MM.1S (cell line): ENCODE measurements at regions not wholly inside any gene's neighbourhood (a gene's known extent, or its start where the extent isn't known, plus 50 kb on each side); places are given as distances from the start of the nearest gene placed in this dataset.

ENCODE experiments used
- DNase-seq: peaks from one replicate; pipeline ENCODE4 v3.0.0-alpha.2; 2015
- H2AFZ ChIP-seq: fragments of 300-600 bp; sonication (generic); 2 replicates; pipeline ENCODE4 v1.6.0; 2016; ENCODE audit warnings: antibody characterized with exemption, low read length
- H3F3A ChIP-seq: fragments of 300-600 bp; sonication (generic); 2 replicates; pipeline ENCODE4 v1.6.1; 2016; ENCODE audit warnings: mild to moderate bottlenecking, antibody characterized with exemption, low read length, moderate library complexity, mixed read lengths; ENCODE audit not compliant: insufficient read depth
- H3K27ac ChIP-seq: fragments of 300-600 bp; sonication (generic); 2 replicates; pipeline ENCODE4 v1.5.1; 2016; ENCODE audit warnings: mild to moderate bottlenecking, low read length
- H3K27me3 ChIP-seq: fragments of 300-600 bp; sonication (generic); replicated peaks from 2 replicates; pipeline ENCODE4 v1.6.0; 2016; ENCODE audit warnings: low read length; ENCODE audit not compliant: insufficient read depth
- H3K36me3 ChIP-seq: fragments of 300-600 bp; sonication (generic); replicated peaks from 2 replicates; pipeline ENCODE4 v1.6.1; 2016; ENCODE audit warnings: mild to moderate bottlenecking, low read length, mixed read lengths; ENCODE audit not compliant: insufficient read depth
- H3K4me1 ChIP-seq: fragments of 300-600 bp; sonication (generic); 2 replicates; pipeline ENCODE4 v1.6.1; 2016; ENCODE audit warnings: low read length, mixed read lengths
- H3K4me2 ChIP-seq: fragments of 300-600 bp; sonication (generic); 2 replicates; pipeline ENCODE4 v1.6.0; 2016; ENCODE audit warnings: low read depth, low read length
- H3K4me3 ChIP-seq: fragments of 300-600 bp; sonication (generic); 2 replicates; pipeline ENCODE4 v1.5.1; 2016; ENCODE audit warnings: low read length, mixed read lengths
- H3K79me2 ChIP-seq: fragments of 300-600 bp; sonication (generic); 2 replicates; pipeline ENCODE4 v1.6.1; 2016; ENCODE audit warnings: mixed run types, low read length, mixed read lengths
- H3K9ac ChIP-seq: fragments of 300-600 bp; sonication (generic); 2 replicates; pipeline ENCODE4 v1.6.1; 2016; ENCODE audit warnings: low read length, mixed read lengths
- H3K9me2 ChIP-seq: fragments of 300-600 bp; sonication (generic); replicated peaks from 2 replicates; pipeline ENCODE4 v1.6.1; 2016; ENCODE audit warnings: mild to moderate bottlenecking, low read length, mixed read lengths; ENCODE audit not compliant: insufficient read depth
- H3K9me3 ChIP-seq: fragments of 300-600 bp; sonication (generic); replicated peaks from 2 replicates; pipeline ENCODE4 v1.6.1; 2016; ENCODE audit warnings: mild to moderate bottlenecking, low read length, mixed read lengths; ENCODE audit not compliant: insufficient read depth
- H4K20me1 ChIP-seq: fragments of 300-600 bp; sonication (generic); 2 replicates; pipeline ENCODE4 v1.6.1; 2016; ENCODE audit warnings: mild to moderate bottlenecking, low read length, moderate library complexity, mixed read lengths; ENCODE audit not compliant: insufficient read depth
- EZH2 ChIP-seq: fragments of 300-600 bp; sonication (generic); optimal IDR thresholded peaks from 2 replicates; pipeline ENCODE3; 2017; ENCODE audit warnings: low read depth, mild to moderate bottlenecking, antibody characterized with exemption, low read length, mixed read lengths
- EZH2phosphoT487 ChIP-seq: fragments of 300-600 bp; sonication (generic); IDR thresholded peaks from 2 replicates; pipeline ENCODE4 v1.6.1; 2018; ENCODE audit warnings: antibody characterized with exemption, low read length
- TF ChIP-seq, protein P1 (sequence below): fragments of 300-600 bp; sonication (generic); IDR thresholded peaks from 2 replicates; pipeline ENCODE4 v1.5.1; 2016; ENCODE audit warnings: antibody characterized with exemption, low read length, mixed read lengths

GRCh38 chr6:15752820-15753219 is 90.0 kb upstream of the DTNBP1 start:
- Histone ChIP-seq H2AFZ (no peak overlapping the region), H3K36me3 (no peaks in the 10 kb centered on the region), H3F3A (no peaks in the 10 kb centered on the region), H3K4me1 (no peaks in the 10 kb centered on the region), H4K20me1 (no peaks in the 10 kb centered on the region), H3K4me3 (no peak overlapping the region), H3K9me2 (no peaks in the 10 kb centered on the region), H3K9me3 (no peaks in the 10 kb centered on the region), H3K4me2 (no peak overlapping the region), H3K27me3 (no peaks in the 10 kb centered on the region), H3K27ac (no peak overlapping the region), H3K9ac (no peak overlapping the region), H3K79me2 (no peaks in the 10 kb centered on the region)
- DNase-seq, result no peak
- TF ChIP-seq EZH2phosphoT487, result no peak
- TF ChIP-seq, protein P1, sequence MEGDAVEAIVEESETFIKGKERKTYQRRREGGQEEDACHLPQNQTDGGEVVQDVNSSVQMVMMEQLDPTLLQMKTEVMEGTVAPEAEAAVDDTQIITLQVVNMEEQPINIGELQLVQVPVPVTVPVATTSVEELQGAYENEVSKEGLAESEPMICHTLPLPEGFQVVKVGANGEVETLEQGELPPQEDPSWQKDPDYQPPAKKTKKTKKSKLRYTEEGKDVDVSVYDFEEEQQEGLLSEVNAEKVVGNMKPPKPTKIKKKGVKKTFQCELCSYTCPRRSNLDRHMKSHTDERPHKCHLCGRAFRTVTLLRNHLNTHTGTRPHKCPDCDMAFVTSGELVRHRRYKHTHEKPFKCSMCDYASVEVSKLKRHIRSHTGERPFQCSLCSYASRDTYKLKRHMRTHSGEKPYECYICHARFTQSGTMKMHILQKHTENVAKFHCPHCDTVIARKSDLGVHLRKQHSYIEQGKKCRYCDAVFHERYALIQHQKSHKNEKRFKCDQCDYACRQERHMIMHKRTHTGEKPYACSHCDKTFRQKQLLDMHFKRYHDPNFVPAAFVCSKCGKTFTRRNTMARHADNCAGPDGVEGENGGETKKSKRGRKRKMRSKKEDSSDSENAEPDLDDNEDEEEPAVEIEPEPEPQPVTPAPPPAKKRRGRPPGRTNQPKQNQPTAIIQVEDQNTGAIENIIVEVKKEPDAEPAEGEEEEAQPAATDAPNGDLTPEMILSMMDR, result no peak
- no peak for TF ChIP-seq EZH2

GRCh38 chr6:15751721-15752350 is 89.0 kb upstream of the DTNBP1 start:
- H3K27ac ChIP-seq, result no peak overlapping the region
- no peaks in the 10 kb centered on the region for H4K20me1 ChIP-seq
- no peak for TF ChIP-seq EZH2
- TF ChIP-seq, protein P1, result no peak
- H3K9ac ChIP-seq, result no peak overlapping the region
- H3F3A ChIP-seq, result no peaks in the 10 kb centered on the region
- H3K36me3 ChIP-seq, result no peaks in the 10 kb centered on the region
- no peaks in the 10 kb centered on the region for H3K9me2 ChIP-seq
- no peak overlapping the region for H2AFZ ChIP-seq
- H3K4me2 ChIP-seq, result no peak overlapping the region
- H3K4me1 ChIP-seq, result no peaks in the 10 kb centered on the region
- H3K27me3 ChIP-seq, result no peaks in the 10 kb centered on the region
- DNase-seq, result no peak
- H3K9me3 ChIP-seq, result no peaks in the 10 kb centered on the region
- H3K4me3 ChIP-seq, result no peak overlapping the region
- no peaks in the 10 kb centered on the region for H3K79me2 ChIP-seq

DNA sequence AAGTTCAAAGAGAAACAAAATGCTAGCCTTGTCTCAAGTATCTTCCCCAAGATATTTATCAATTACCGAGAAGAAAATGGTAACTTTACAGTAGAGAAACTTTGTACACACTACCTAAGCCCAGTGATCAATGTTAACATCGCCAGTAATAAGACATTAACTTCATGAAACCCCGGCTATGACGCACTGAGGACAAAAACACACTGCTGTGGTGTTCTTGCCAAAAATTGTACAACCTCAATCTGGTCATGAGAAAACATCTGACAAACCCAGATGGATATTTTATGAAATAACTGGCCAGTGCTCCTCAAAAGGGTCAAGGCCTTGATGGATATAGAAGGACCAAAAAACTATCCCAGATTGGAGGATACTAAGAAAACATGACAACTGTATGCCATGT is 85.5 kb upstream of the DTNBP1 start:
- Histone ChIP-seq H3K9me2 (no peaks in the 10 kb centered on the region), H3K27me3 (no peaks in the 10 kb centered on the region), H3K9me3 (no peaks in the 10 kb centered on the region), H3K9ac (no peak overlapping the region), H3K36me3 (no peaks in the 10 kb centered on the region), H3K4me1 (no peaks in the 10 kb centered on the region), H3F3A (no peaks in the 10 kb centered on the region), H3K79me2 (no peaks in the 10 kb centered on the region), H2AFZ (no peak overlapping the region), H3K4me3 (no peak overlapping the region), H4K20me1 (no peaks in the 10 kb centered on the region), H3K4me2 (no peak overlapping the region), H3K27ac (no peak overlapping the region)
- TF ChIP-seq EZH2phosphoT487 (no peak), EZH2 (no peak)
- TF ChIP-seq, protein P1, result no peak
- no peak for DNase-seq
